SK-N-SH treated with all-trans-retinoic acid at 6 μM for 48 hours (cell line): ENCODE measurements at regions not wholly inside any gene's neighbourhood (a gene's known extent, or its start where the extent isn't known, plus 50 kb on each side); places are given as distances from the start of the nearest gene placed in this dataset.

Source experiments
- ATAC-seq: fragments of 200-7000 bp; cut with Tn5 transposase; 3 replicates; pipeline ENCODE4 v1.9.1; 2020; ENCODE audit warnings: mild to moderate bottlenecking, moderate library complexity
- ARNTL ChIP-seq: fragments of 450-650 bp; formaldehyde crosslinking; IDR thresholded peaks from 2 replicates; pipeline ENCODE4 v1.5.0; 2020; ENCODE audit warnings: low read depth, mild to moderate bottlenecking, moderate library complexity, borderline replicate concordance
- BACH2 ChIP-seq: fragments of 250-450 bp; sonication (Bioruptor Pico); IDR thresholded peaks from 2 replicates; pipeline ENCODE4 v1.9.0; 2021; ENCODE audit warnings: mild to moderate bottlenecking, borderline replicate concordance
- CSRNP3 ChIP-seq: fragments of 250-450 bp; sonication (Bioruptor Pico); IDR thresholded peaks from 2 replicates; pipeline ENCODE4 v1.5.1; 2021; ENCODE audit warnings: mild to moderate bottlenecking, moderate library complexity
- ESRRG ChIP-seq: fragments of 250-450 bp; sonication (Bioruptor Pico); IDR thresholded peaks from 2 replicates; pipeline ENCODE4 v1.6.1; 2021; ENCODE audit warnings: mild to moderate bottlenecking
- GLIS3 ChIP-seq: fragments of 250-450 bp; sonication (Bioruptor Pico); IDR thresholded peaks from 2 replicates; pipeline ENCODE4 v1.5.0; 2020; ENCODE audit warnings: mild to moderate bottlenecking, moderate library complexity
- ISL1 ChIP-seq: fragments of 250-450 bp; sonication (Bioruptor Pico); IDR thresholded peaks from 2 replicates; pipeline ENCODE4 v2.1.2; 2022; ENCODE audit warnings: mild to moderate bottlenecking, moderate library complexity
- OSR1 ChIP-seq: fragments of 250-450 bp; sonication (Bioruptor Pico); IDR thresholded peaks from 2 replicates; pipeline ENCODE4 v1.8.0; 2022; ENCODE audit warnings: moderate library complexity, mild to moderate bottlenecking, inconsistent platforms
- PATZ1 ChIP-seq: fragments of 250-450 bp; sonication (Bioruptor Pico); IDR thresholded peaks from 2 replicates; pipeline ENCODE4 v1.8.0; 2020; ENCODE audit warnings: mild to moderate bottlenecking, moderate library complexity, borderline replicate concordance
- POU6F1 ChIP-seq: fragments of 250-450 bp; sonication (Bioruptor Pico); IDR thresholded peaks from 2 replicates; pipeline ENCODE4 v1.8.0; 2021; ENCODE audit warnings: low read depth, mild to moderate bottlenecking, moderate library complexity, borderline replicate concordance
- PPARA ChIP-seq: fragments of 250-450 bp; sonication (Bioruptor Pico); IDR thresholded peaks from 2 replicates; pipeline ENCODE4 v1.5.0; 2020; ENCODE audit warnings: mild to moderate bottlenecking, borderline replicate concordance
- RARB ChIP-seq: fragments of 250-450 bp; sonication (Bioruptor Pico); IDR thresholded peaks from 2 replicates; pipeline ENCODE4 v1.8.0; 2021; ENCODE audit warnings: mild to moderate bottlenecking, moderate library complexity
- SNAI2 ChIP-seq: fragments of 250-450 bp; sonication (Bioruptor Pico); IDR thresholded peaks from 2 replicates; pipeline ENCODE4 v1.5.0; 2020; ENCODE audit warnings: mild to moderate bottlenecking, moderate library complexity
- TCF4 ChIP-seq: fragments of 250-450 bp; sonication (Bioruptor Pico); IDR thresholded peaks from 2 replicates; pipeline ENCODE4 v1.8.0; 2021; ENCODE audit warnings: mild to moderate bottlenecking, moderate library complexity, borderline replicate concordance
- TSHZ2 ChIP-seq: fragments of 250-450 bp; sonication (Bioruptor Pico); IDR thresholded peaks from 2 replicates; pipeline ENCODE4 v1.5.0; 2020; ENCODE audit warnings: mild to moderate bottlenecking, moderate library complexity
- ZC3H10 ChIP-seq: fragments of 250-450 bp; sonication (Bioruptor Pico); IDR thresholded peaks from 2 replicates; pipeline ENCODE4 v1.5.1; 2021; ENCODE audit warnings: mild to moderate bottlenecking, moderate library complexity
- ZFP3 ChIP-seq: fragments of 250-450 bp; sonication (Bioruptor Pico); IDR thresholded peaks from 2 replicates; pipeline ENCODE4 v1.5.0; 2020; ENCODE audit warnings: mild to moderate bottlenecking, moderate library complexity
- ZNF565 ChIP-seq: fragments of 450-650 bp; formaldehyde crosslinking; conservative IDR thresholded peaks from 2 replicates; pipeline ENCODE4 v1.5.0; 2020; ENCODE audit warnings: low read depth, mild to moderate bottlenecking, moderate library complexity
- ZNF70 ChIP-seq: fragments of 450-650 bp; formaldehyde crosslinking; IDR thresholded peaks from 2 replicates; pipeline ENCODE4 v1.5.0; 2020; ENCODE audit warnings: mild to moderate bottlenecking, moderate library complexity
- ZNF8 ChIP-seq: fragments of 450-650 bp; formaldehyde crosslinking; IDR thresholded peaks from 2 replicates; pipeline ENCODE4 v1.5.0; 2020; ENCODE audit warnings: mild to moderate bottlenecking, moderate library complexity

GRCh38 chr11:104570078-104570701 lies 328.1 kb downstream of the CASP12 start:
- ATAC-seq: peak; percentile 80
- TF ChIP-seq PPARA (CRISPR knock-in tag) (no peak), PATZ1 (CRISPR knock-in tag) (no peak), TSHZ2 (CRISPR knock-in tag) (no peak), SNAI2 (CRISPR knock-in tag) (no peak), ISL1 (CRISPR knock-in tag) (peak; percentile 64), ZFP3 (no peak)

GRCh38 chr11:104565583-104565961 lies 332.7 kb downstream of the CASP12 start:
- no peak for ATAC-seq
- TF ChIP-seq PPARA (CRISPR knock-in tag) (no peak), SNAI2 (CRISPR knock-in tag) (no peak), OSR1 (CRISPR knock-in tag) (no peak), ZNF8 (CRISPR knock-in tag) (no peak), ESRRG (no peak), TCF4 (CRISPR knock-in tag) (no peak), ZNF565 (CRISPR knock-in tag) (no peak), CSRNP3 (CRISPR knock-in tag) (no peak), POU6F1 (CRISPR knock-in tag) (no peak), TSHZ2 (CRISPR knock-in tag) (no peak), ZC3H10 (no peak), PATZ1 (CRISPR knock-in tag) (no peak), ARNTL (CRISPR knock-in tag) (no peak), RARB (CRISPR knock-in tag) (no peak), BACH2 (no peak), GLIS3 (CRISPR knock-in tag) (no peak), ZNF70 (CRISPR knock-in tag) (no peak)
